AG10803 (cell line): ENCODE measurements at regions not wholly inside any gene's neighbourhood (a gene's known extent, or its start where the extent isn't known, plus 50 kb on each side); places are given as distances from the start of the nearest gene placed in this dataset.

ENCODE experiments used
- DNase-seq: peaks from one replicate; pipeline ENCODE4 v3.0.0; 2010; ENCODE audit warnings: low read depth
- H3K4me3 ChIP-seq: 2 replicates; pipeline ENCODE4 v1.5.1; 2011; ENCODE audit warnings: mild to moderate bottlenecking, low read length, control low read depth
- CTCF ChIP-seq: conservative IDR thresholded peaks from 2 replicates; pipeline ENCODE4 v1.5.1; 2011; ENCODE audit warnings: mild to moderate bottlenecking, low read length, control low read depth, inconsistent platforms

GRCh38 chr20:23286346-23286745, 64.2 kb upstream of the NXT1 start:
- TF ChIP-seq CTCF = no peak
- DNase-seq = no peak
- no peak overlapping the region for H3K4me3 ChIP-seq

- TF ChIP-seq CTCF = no peak
- no peak for DNase-seq
- no peak overlapping the region for H3K4me3 ChIP-seq
Observed at GRCh38 chr20:23285536-23285935, 65.1 kb upstream of the NXT1 start.

- TF ChIP-seq CTCF = no peak
- no peak for DNase-seq
- no peak overlapping the region for H3K4me3 ChIP-seq
Observed at GRCh38 chr20:23284009-23284408, 66.6 kb upstream of the NXT1 start.

- TF ChIP-seq CTCF = no peak
- no peak for DNase-seq
- no peak overlapping the region for H3K4me3 ChIP-seq
Observed at GRCh38 chr20:23283096-23283850, 67.3 kb upstream of the NXT1 start.

GRCh38 chr20:23282546-23282945, 68.0 kb upstream of the NXT1 start:
- no peak for DNase-seq
- TF ChIP-seq CTCF = no peak

GRCh38 chr20:23282111-23282510, 68.5 kb upstream of the NXT1 start:
- DNase-seq = no peak
- TF ChIP-seq CTCF = no peak
- no peak overlapping the region for H3K4me3 ChIP-seq

More at GRCh38 chr20:23282546-23282945, 68.0 kb upstream of the NXT1 start:
- no peak overlapping the region for H3K4me3 ChIP-seq

GRCh38 chr20:23279836-23280235, 70.8 kb upstream of the NXT1 start:
- no peak for DNase-seq
- no peak for TF ChIP-seq CTCF
- no peak overlapping the region for H3K4me3 ChIP-seq
